ENCODE measurements at regions not wholly inside any gene's neighbourhood (a gene's known extent, or its start where the extent isn't known, plus 50 kb on each side); places are given as distances from the start of the nearest gene placed in this dataset.
"Not testable (repeated sequence)": the region's sequence is repeated elsewhere in the genome, so short reads cannot be mapped to it uniquely, and the experiment has no call there.

DNA sequence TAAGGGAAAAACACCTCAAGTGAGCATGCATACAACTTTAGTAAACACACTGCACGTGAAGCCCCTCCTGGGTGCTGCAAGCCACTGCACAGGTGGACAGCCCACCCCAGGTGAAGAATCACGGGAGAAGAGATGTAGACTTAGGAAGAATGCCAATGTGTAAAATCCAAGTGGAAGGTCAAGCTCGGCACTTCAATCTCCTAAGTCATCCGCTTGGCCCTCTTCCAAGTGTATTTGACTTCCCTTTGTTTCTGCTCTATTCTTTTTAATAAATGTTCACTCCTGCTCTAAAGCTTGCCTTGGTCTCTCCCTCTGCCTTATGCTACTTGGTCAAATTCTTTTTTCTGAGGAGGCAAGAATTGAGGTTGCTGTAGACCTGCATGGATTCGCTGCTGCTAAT lies 316.6 kb downstream of the EDEM1 start:
- no peaks in the 10 kb centered on the region for H3K36me3 ChIP-seq (replicated peaks in 1 of 2; ENCODE audit: control insufficient read depth in 2 of 2, insufficient read depth in 2 of 2, low read length in 2 of 2)
- H3K27ac ChIP-seq (replicated peaks; ENCODE audit: low read length) = no peak overlapping the region
- no CpG with 5 or more reads among the region's 5 CpGs for WGBS, 2 donors (ENCODE audit: extremely low coverage in 2 of 2, insufficient read length in 2 of 2, insufficient replicate concordance in 1 of 2)
- no peaks in the 10 kb centered on the region for H3K4me1 ChIP-seq (ENCODE audit: control insufficient read depth in 2 of 2, insufficient read depth in 1 of 2, low read depth in 1 of 2, low read length in 2 of 2)
- no peak overlapping the region for H2BK120ac ChIP-seq (ENCODE audit: low read depth, low read length)
- no peak overlapping the region for H2AFZ ChIP-seq (ENCODE audit: low read length)
- DNase-seq (ENCODE audit: low spot score) = no peak
- H3K4ac ChIP-seq (ENCODE audit: low read length) = no peak overlapping the region
- H3K9me3 ChIP-seq (replicated peaks in 1 of 2; ENCODE audit: control insufficient read depth in 2 of 2, insufficient read depth in 1 of 2, low read depth in 1 of 2, low read length in 2 of 2) = peaks cover 0 to 3% of the 10 kb centered on the region in 2 donors
- H3K79me1 ChIP-seq (ENCODE audit: low read depth, low read length) = no peaks in the 10 kb centered on the region
- H2BK5ac ChIP-seq (ENCODE audit: low read length) = no peak overlapping the region
- H4K91ac ChIP-seq (ENCODE audit: low read depth, low read length, poor library complexity) = no peak overlapping the region
- no peak overlapping the region for H3K14ac ChIP-seq (ENCODE audit: low read length)
- H2AK5ac ChIP-seq (ENCODE audit: low read depth, low read length) = no peak overlapping the region
- H3K27me3 ChIP-seq (ENCODE audit: control insufficient read depth in 3 of 3, insufficient read depth in 3 of 3, low read depth in 1 of 3, low read length in 3 of 3) = no peaks in the 10 kb centered on the region
- H4K8ac ChIP-seq (ENCODE audit: low read depth, low read length) = no peak overlapping the region
- H2BK15ac ChIP-seq (ENCODE audit: low read length) = no peak overlapping the region
- H3K4me3 ChIP-seq (ENCODE audit: low read length in 2 of 2) = no peak overlapping the region
- no peak overlapping the region for H3K9ac ChIP-seq (ENCODE audit: low read depth, low read length, poor library complexity)
- H3K18ac ChIP-seq (ENCODE audit: low read length) = no peak overlapping the region
- no peak overlapping the region for H3K4me2 ChIP-seq (ENCODE audit: insufficient read depth, low read length, poor library complexity, severe bottlenecking)
- H2BK12ac ChIP-seq (ENCODE audit: low read length) = no peak overlapping the region
- no peak overlapping the region for H3K23ac ChIP-seq (ENCODE audit: low read depth, low read length, poor library complexity)

DNA sequence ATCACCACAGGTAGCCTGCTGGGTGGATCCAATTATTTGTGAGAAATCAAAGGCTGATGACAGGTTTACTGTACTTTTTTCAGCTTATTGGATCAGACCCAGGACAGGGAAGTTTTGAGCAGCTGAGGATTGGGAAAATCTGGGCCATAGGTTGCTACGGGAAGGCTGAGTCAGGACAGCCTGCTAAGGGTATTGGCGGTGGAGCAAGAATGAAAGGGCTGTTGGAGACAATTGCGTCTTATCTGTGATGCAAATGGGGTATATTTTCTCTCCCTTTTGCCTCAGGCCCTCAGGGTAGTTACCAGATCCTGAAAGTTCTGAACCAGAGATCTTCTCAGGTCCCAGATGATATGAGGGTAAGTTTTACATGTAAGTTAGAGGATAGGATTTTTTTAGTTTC lies 317.7 kb downstream of the EDEM1 start:
- H2BK12ac ChIP-seq (ENCODE audit: low read length) = no peak overlapping the region
- no peaks in the 10 kb centered on the region for H3K36me3 ChIP-seq (replicated peaks in 1 of 2; ENCODE audit: control insufficient read depth in 2 of 2, insufficient read depth in 2 of 2, low read length in 2 of 2)
- no peak overlapping the region for H2AK5ac ChIP-seq (ENCODE audit: low read depth, low read length)
- no peaks in the 10 kb centered on the region for H3K27me3 ChIP-seq (ENCODE audit: control insufficient read depth in 3 of 3, insufficient read depth in 3 of 3, low read depth in 1 of 3, low read length in 3 of 3)
- no peak overlapping the region for H3K27ac ChIP-seq (replicated peaks; ENCODE audit: low read length)
- H2BK15ac ChIP-seq (ENCODE audit: low read length) = no peak overlapping the region
- H3K9me3 ChIP-seq (replicated peaks in 1 of 2; ENCODE audit: control insufficient read depth in 2 of 2, insufficient read depth in 1 of 2, low read depth in 1 of 2, low read length in 2 of 2) = peaks cover 0 to 5% of the 10 kb centered on the region in 2 donors
- H3K4me1 ChIP-seq (ENCODE audit: control insufficient read depth in 2 of 2, insufficient read depth in 1 of 2, low read depth in 1 of 2, low read length in 2 of 2) = no peaks in the 10 kb centered on the region
- H2BK5ac ChIP-seq (ENCODE audit: low read length) = no peak overlapping the region
- H3K9ac ChIP-seq (ENCODE audit: low read depth, low read length, poor library complexity) = no peak overlapping the region
- no peak overlapping the region for H3K14ac ChIP-seq (ENCODE audit: low read length)
- no peaks in the 10 kb centered on the region for H3K79me1 ChIP-seq (ENCODE audit: low read depth, low read length)
- H4K8ac ChIP-seq (ENCODE audit: low read depth, low read length) = no peak overlapping the region
- no peak overlapping the region for H3K4me2 ChIP-seq (ENCODE audit: insufficient read depth, low read length, poor library complexity, severe bottlenecking)
- H3K4ac ChIP-seq (ENCODE audit: low read length) = no peak overlapping the region
- no peak overlapping the region for H3K23ac ChIP-seq (ENCODE audit: low read depth, low read length, poor library complexity)
- no peak overlapping the region for H2BK120ac ChIP-seq (ENCODE audit: low read depth, low read length)
- H3K18ac ChIP-seq (ENCODE audit: low read length) = no peak overlapping the region
- DNase-seq (ENCODE audit: low spot score) = no peak
- H2AFZ ChIP-seq (ENCODE audit: low read length) = no peak overlapping the region
- H4K91ac ChIP-seq (ENCODE audit: low read depth, low read length, poor library complexity) = no peak overlapping the region
- no peak overlapping the region for H3K4me3 ChIP-seq (ENCODE audit: low read length in 2 of 2)
- no CpG with 5 or more reads among the region's 3 CpGs for WGBS, 2 donors (ENCODE audit: extremely low coverage in 2 of 2, insufficient read length in 2 of 2, insufficient replicate concordance in 1 of 2)

DNA sequence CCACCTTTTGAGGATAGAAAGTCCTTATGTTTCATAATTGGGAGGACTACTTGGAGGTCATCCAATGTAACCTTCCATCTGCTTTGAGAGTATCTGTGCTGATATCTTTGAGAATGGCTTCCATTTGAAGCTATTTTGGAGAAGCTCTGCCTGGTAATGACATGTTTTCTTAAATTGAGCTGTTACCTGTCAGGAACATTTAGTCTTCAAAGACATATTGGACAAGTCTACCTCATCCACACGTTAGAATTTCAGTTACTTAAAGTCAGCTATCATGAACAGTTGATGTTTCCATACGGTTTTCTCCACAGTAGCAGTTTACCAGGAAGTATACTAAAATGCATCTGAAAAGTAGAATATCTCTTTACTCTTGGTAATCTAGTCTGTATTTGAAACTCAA lies 318.5 kb downstream of the EDEM1 start:
- Histone ChIP-seq H2AK5ac (ENCODE audit: low read depth, low read length) (no peak overlapping the region), H3K79me1 (ENCODE audit: low read depth, low read length) (no peaks in the 10 kb centered on the region), H2AFZ (ENCODE audit: low read length) (no peak overlapping the region), H3K27me3 (ENCODE audit: control insufficient read depth in 3 of 3, insufficient read depth in 3 of 3, low read depth in 1 of 3, low read length in 3 of 3) (no peaks in the 10 kb centered on the region), H3K4me3 (ENCODE audit: low read length in 2 of 2) (no peak overlapping the region), H3K23ac (ENCODE audit: low read depth, low read length, poor library complexity) (no peak overlapping the region), H3K9me3 (replicated peaks in 1 of 2; ENCODE audit: control insufficient read depth in 2 of 2, insufficient read depth in 1 of 2, low read depth in 1 of 2, low read length in 2 of 2) (peaks cover 0 to 5% of the 10 kb centered on the region in 2 donors), H3K4me2 (ENCODE audit: insufficient read depth, low read length, poor library complexity, severe bottlenecking) (no peak overlapping the region), H4K91ac (ENCODE audit: low read depth, low read length, poor library complexity) (no peak overlapping the region), H2BK12ac (ENCODE audit: low read length) (no peak overlapping the region), H3K9ac (ENCODE audit: low read depth, low read length, poor library complexity) (no peak overlapping the region), H2BK15ac (ENCODE audit: low read length) (no peak overlapping the region), H3K18ac (ENCODE audit: low read length) (no peak overlapping the region), H3K36me3 (replicated peaks in 1 of 2; ENCODE audit: control insufficient read depth in 2 of 2, insufficient read depth in 2 of 2, low read length in 2 of 2) (no peaks in the 10 kb centered on the region), H3K14ac (ENCODE audit: low read length) (no peak overlapping the region), H2BK120ac (ENCODE audit: low read depth, low read length) (no peak overlapping the region), H3K4me1 (ENCODE audit: control insufficient read depth in 2 of 2, insufficient read depth in 1 of 2, low read depth in 1 of 2, low read length in 2 of 2) (no peaks in the 10 kb centered on the region), H4K8ac (ENCODE audit: low read depth, low read length) (no peak overlapping the region), H3K27ac (replicated peaks; ENCODE audit: low read length) (no peak overlapping the region), H2BK5ac (ENCODE audit: low read length) (no peak overlapping the region), H3K4ac (ENCODE audit: low read length) (no peak overlapping the region)
- DNase-seq (ENCODE audit: low spot score) = no peak
- WGBS, 2 donors (ENCODE audit: extremely low coverage in 2 of 2, insufficient read length in 2 of 2, insufficient replicate concordance in 1 of 2) = no CpG with 5 or more reads among the region's 2 CpGs

DNA sequence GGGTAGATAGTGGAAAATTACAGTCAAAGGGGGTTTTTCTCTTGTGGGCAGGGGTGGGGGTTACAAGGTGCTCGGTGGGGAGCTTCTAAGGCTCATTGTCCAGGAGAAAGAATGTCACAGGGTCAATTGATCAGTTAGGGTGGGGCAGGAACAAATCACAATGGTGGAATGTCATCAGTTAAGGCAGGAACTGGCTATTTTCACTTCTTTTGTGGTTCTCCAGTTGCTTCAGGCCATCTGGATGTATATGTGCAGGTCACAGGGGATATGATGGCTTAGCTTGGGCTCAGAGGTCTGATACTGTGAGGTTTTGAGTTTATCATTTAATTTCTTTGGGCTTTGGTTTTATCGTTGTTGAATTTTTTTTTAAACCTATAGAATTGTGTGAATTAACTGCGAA lies 321.4 kb downstream of the EDEM1 start:
- not testable (repeated sequence) for H3K4me2 ChIP-seq (ENCODE audit: insufficient read depth, low read length, poor library complexity, severe bottlenecking); H3K9me3 ChIP-seq (replicated peaks in 1 of 2; ENCODE audit: control insufficient read depth in 2 of 2, insufficient read depth in 1 of 2, low read depth in 1 of 2, low read length in 2 of 2); H2BK12ac ChIP-seq (ENCODE audit: low read length); H4K91ac ChIP-seq (ENCODE audit: low read depth, low read length, poor library complexity); H2AK5ac ChIP-seq (ENCODE audit: low read depth, low read length); H3K36me3 ChIP-seq (replicated peaks in 1 of 2; ENCODE audit: control insufficient read depth in 2 of 2, insufficient read depth in 2 of 2, low read length in 2 of 2); H3K27me3 ChIP-seq (ENCODE audit: control insufficient read depth in 3 of 3, insufficient read depth in 3 of 3, low read depth in 1 of 3, low read length in 3 of 3); H3K9ac ChIP-seq (ENCODE audit: low read depth, low read length, poor library complexity); H2BK5ac ChIP-seq (ENCODE audit: low read length); H3K18ac ChIP-seq (ENCODE audit: low read length); H3K4me3 ChIP-seq (ENCODE audit: low read length in 2 of 2); H3K4ac ChIP-seq (ENCODE audit: low read length); DNase-seq (ENCODE audit: low spot score); H3K23ac ChIP-seq (ENCODE audit: low read depth, low read length, poor library complexity); H2BK120ac ChIP-seq (ENCODE audit: low read depth, low read length); H3K79me1 ChIP-seq (ENCODE audit: low read depth, low read length); H2AFZ ChIP-seq (ENCODE audit: low read length); H4K8ac ChIP-seq (ENCODE audit: low read depth, low read length); H3K14ac ChIP-seq (ENCODE audit: low read length); H3K27ac ChIP-seq (replicated peaks; ENCODE audit: low read length); H2BK15ac ChIP-seq (ENCODE audit: low read length); H3K4me1 ChIP-seq (ENCODE audit: control insufficient read depth in 2 of 2, insufficient read depth in 1 of 2, low read depth in 1 of 2, low read length in 2 of 2)
- whole genome bisulfite sequencing, 2 donors (ENCODE audit: extremely low coverage in 2 of 2, insufficient read length in 2 of 2, insufficient replicate concordance in 1 of 2) = no CpG with 5 or more reads among the region's 3 CpGs
